T-helper 2 cell treated with Interferon-gamma antibody and Interleukin-4, amounts not matched to agents 5 μg/mL and 100 μg/mL, for 36 hours (primary cell): ENCODE measurements at regions not wholly inside any gene's neighbourhood (a gene's known extent, or its start where the extent isn't known, plus 50 kb on each side); places are given as distances from the start of the nearest gene placed in this dataset.

Source experiments
- DNase-seq: peaks from one replicate; pipeline ENCODE4 v3.0.0; 2021; ENCODE audit warnings: low spot score
- H3K27ac Mint-ChIP-seq: one replicate; pipeline ENCODE4 v1.8.0; 2021; ENCODE audit warnings: mild to moderate bottlenecking, mixed read lengths
- H3K27me3 Mint-ChIP-seq: one replicate; pipeline ENCODE4 v1.8.0; 2021; ENCODE audit warnings: low read depth, mixed read lengths
- H3K36me3 Mint-ChIP-seq: one replicate; pipeline ENCODE4 v1.8.0; 2021; ENCODE audit warnings: low read depth, mixed read lengths
- H3K4me1 Mint-ChIP-seq: one replicate; pipeline ENCODE4 v1.8.0; 2021; ENCODE audit warnings: low read depth, mixed read lengths
- H3K4me3 Mint-ChIP-seq: one replicate; pipeline ENCODE4 v1.8.0; 2022; ENCODE audit warnings: mild to moderate bottlenecking, moderate library complexity, mixed read lengths
- H3K9me3 Mint-ChIP-seq: one replicate; pipeline ENCODE4 v1.8.0; 2021; ENCODE audit warnings: mixed read lengths

GRCh38 chr18:44514766-44515165, 165.9 kb upstream of the SETBP1 start:
- no peak overlapping the region for H3K27ac Mint-ChIP-seq
- H3K9me3 Mint-ChIP-seq: no peaks in the 10 kb centered on the region
- peaks cover 2% of the 10 kb centered on the region for H3K4me1 Mint-ChIP-seq
- no peak for DNase-seq
- no peaks in the 10 kb centered on the region for H3K36me3 Mint-ChIP-seq
- no peak overlapping the region for H3K4me3 Mint-ChIP-seq
- H3K27me3 Mint-ChIP-seq: peaks cover 2% of the 10 kb centered on the region

- H3K27me3 Mint-ChIP-seq: no peaks in the 10 kb centered on the region
- H3K9me3 Mint-ChIP-seq: no peaks in the 10 kb centered on the region
- H3K4me1 Mint-ChIP-seq: peaks cover 2% of the 10 kb centered on the region
- DNase-seq: no peak
- no peak overlapping the region for H3K27ac Mint-ChIP-seq
- H3K4me3 Mint-ChIP-seq: no peak overlapping the region
- no peaks in the 10 kb centered on the region for H3K36me3 Mint-ChIP-seq
These were observed 164.2 kb upstream of the SETBP1 start for GRCh38 chr18:44516450-44516849.

- H3K4me1 Mint-ChIP-seq: peaks cover 2% of the 10 kb centered on the region
- H3K4me3 Mint-ChIP-seq: no peak overlapping the region
- no peak overlapping the region for H3K27ac Mint-ChIP-seq
- H3K36me3 Mint-ChIP-seq: no peaks in the 10 kb centered on the region
- H3K9me3 Mint-ChIP-seq: no peaks in the 10 kb centered on the region
- no peaks in the 10 kb centered on the region for H3K27me3 Mint-ChIP-seq
- no peak for DNase-seq
These were observed 163.6 kb upstream of the SETBP1 start for GRCh38 chr18:44517136-44517535.

GRCh38 chr18:44518091-44518615, 162.5 kb upstream of the SETBP1 start:
- Mint-ChIP-seq H3K36me3 (no peaks in the 10 kb centered on the region), H3K9me3 (no peaks in the 10 kb centered on the region), H3K27me3 (no peaks in the 10 kb centered on the region), H3K4me3 (no peak overlapping the region), H3K4me1 (peaks cover 2% of the 10 kb centered on the region), H3K27ac (no peak overlapping the region)
- no peak for DNase-seq

- Mint-ChIP-seq H3K36me3 (no peaks in the 10 kb centered on the region), H3K27ac (no peak overlapping the region), H3K9me3 (no peaks in the 10 kb centered on the region), H3K4me3 (no peak overlapping the region), H3K4me1 (peaks cover 2% of the 10 kb centered on the region), H3K27me3 (no peaks in the 10 kb centered on the region)
- no peak for DNase-seq
These were observed 162.0 kb upstream of the SETBP1 start for GRCh38 chr18:44518666-44519065.

GRCh38 chr18:44520981-44521667, 159.6 kb upstream of the SETBP1 start:
- H3K27ac Mint-ChIP-seq: no peak overlapping the region
- no peaks in the 10 kb centered on the region for H3K27me3 Mint-ChIP-seq
- no peaks in the 10 kb centered on the region for H3K9me3 Mint-ChIP-seq
- H3K36me3 Mint-ChIP-seq: no peaks in the 10 kb centered on the region
- no peaks in the 10 kb centered on the region for H3K4me1 Mint-ChIP-seq
- no peak for DNase-seq
- H3K4me3 Mint-ChIP-seq: no peak overlapping the region

- DNase-seq: no peak
- Mint-ChIP-seq H3K9me3 (no peaks in the 10 kb centered on the region), H3K4me3 (no peak overlapping the region), H3K4me1 (no peaks in the 10 kb centered on the region), H3K27ac (no peak overlapping the region), H3K27me3 (no peaks in the 10 kb centered on the region), H3K36me3 (no peaks in the 10 kb centered on the region)
These were observed 159.0 kb upstream of the SETBP1 start for GRCh38 chr18:44521668-44522022.

- Mint-ChIP-seq H3K4me3 (no peak overlapping the region), H3K36me3 (no peaks in the 10 kb centered on the region), H3K27me3 (no peaks in the 10 kb centered on the region), H3K27ac (no peak overlapping the region), H3K9me3 (no peaks in the 10 kb centered on the region), H3K4me1 (peaks cover 1% of the 10 kb centered on the region)
- DNase-seq: no peak
These were observed 153.8 kb upstream of the SETBP1 start for GRCh38 chr18:44526705-44527415.

- no peaks in the 10 kb centered on the region for H3K4me1 Mint-ChIP-seq
- no peaks in the 10 kb centered on the region for H3K36me3 Mint-ChIP-seq
- H3K4me3 Mint-ChIP-seq: no peak overlapping the region
- no peaks in the 10 kb centered on the region for H3K9me3 Mint-ChIP-seq
- no peaks in the 10 kb centered on the region for H3K27me3 Mint-ChIP-seq
- DNase-seq: no peak
- no peak overlapping the region for H3K27ac Mint-ChIP-seq
These were observed 147.6 kb upstream of the SETBP1 start for GRCh38 chr18:44533071-44533470.

- DNase-seq: no peak
These were observed 144.6 kb upstream of the SETBP1 start for GRCh38 chr18:44536046-44536445.

GRCh38 chr18:44536619-44537018, 144.1 kb upstream of the SETBP1 start:
- DNase-seq: no peak
- no peak overlapping the region for H3K27ac Mint-ChIP-seq
- no peak overlapping the region for H3K4me3 Mint-ChIP-seq
- no peaks in the 10 kb centered on the region for H3K27me3 Mint-ChIP-seq
- H3K36me3 Mint-ChIP-seq: no peaks in the 10 kb centered on the region
- H3K4me1 Mint-ChIP-seq: no peaks in the 10 kb centered on the region
- H3K9me3 Mint-ChIP-seq: no peaks in the 10 kb centered on the region

More at GRCh38 chr18:44536046-44536445, 144.6 kb upstream of the SETBP1 start:
- Mint-ChIP-seq H3K27ac (no peak overlapping the region), H3K4me1 (no peaks in the 10 kb centered on the region), H3K9me3 (no peaks in the 10 kb centered on the region), H3K36me3 (no peaks in the 10 kb centered on the region), H3K4me3 (no peak overlapping the region), H3K27me3 (no peaks in the 10 kb centered on the region)

GRCh38 chr18:44537526-44537925, 143.2 kb upstream of the SETBP1 start:
- Mint-ChIP-seq H3K36me3 (no peaks in the 10 kb centered on the region), H3K27ac (no peak overlapping the region), H3K27me3 (no peaks in the 10 kb centered on the region), H3K4me1 (no peaks in the 10 kb centered on the region), H3K4me3 (no peak overlapping the region), H3K9me3 (no peaks in the 10 kb centered on the region)
- no peak for DNase-seq

GRCh38 chr18:44539926-44540325, 140.8 kb upstream of the SETBP1 start:
- H3K4me1 Mint-ChIP-seq: no peaks in the 10 kb centered on the region
- H3K36me3 Mint-ChIP-seq: no peaks in the 10 kb centered on the region
- no peaks in the 10 kb centered on the region for H3K27me3 Mint-ChIP-seq
- no peak overlapping the region for H3K27ac Mint-ChIP-seq
- no peaks in the 10 kb centered on the region for H3K9me3 Mint-ChIP-seq
- no peak overlapping the region for H3K4me3 Mint-ChIP-seq
- no peak for DNase-seq

GRCh38 chr18:44541159-44541558, 139.5 kb upstream of the SETBP1 start:
- Mint-ChIP-seq H3K4me3 (no peak overlapping the region), H3K4me1 (no peaks in the 10 kb centered on the region), H3K36me3 (no peaks in the 10 kb centered on the region), H3K27ac (no peak overlapping the region), H3K9me3 (no peaks in the 10 kb centered on the region), H3K27me3 (no peaks in the 10 kb centered on the region)
- DNase-seq: no peak
